Cardiac fibroblast (primary cell): ENCODE measurements at regions not wholly inside any gene's neighbourhood (a gene's known extent, or its start where the extent isn't known, plus 50 kb on each side); places are given as distances from the start of the nearest gene placed in this dataset.

ENCODE experiments used
- DNase-seq, 2 donors: peaks; one replicate each; pipeline versions ENCODE4 v3.0.0 to v3.0.0-alpha.2; 2010; ENCODE audit warnings: low read depth in 2 of 2
- H3K4me3 ChIP-seq, 2 donors: replicated peaks in 1 of 2; 1 replicate in 1 of 2; 2 replicates in 1 of 2; pipeline ENCODE4 v1.5.1; 2011; ENCODE audit warnings: low read depth in 2 of 2, low read length in 2 of 2, mild to moderate bottlenecking in 2 of 2, moderate library complexity in 1 of 2
- CTCF ChIP-seq: IDR thresholded peaks from one replicate; pipeline ENCODE4 v1.5.1; 2011; ENCODE audit warnings: low read depth, mild to moderate bottlenecking, low read length, inconsistent platforms

GRCh38 chr15:62624547-62625378 is 417.8 kb upstream of the TPM1 start:
- H3K4me3 ChIP-seq, result no peak overlapping the region
- DNase-seq, result peak; percentile 37 to 75

GRCh38 chr15:62625429-62626033 is 417.0 kb upstream of the TPM1 start:
- DNase-seq, result peak in 1 of 2 donors; percentile 35
- no peak overlapping the region for H3K4me3 ChIP-seq
- no peak for TF ChIP-seq CTCF

More at GRCh38 chr15:62624547-62625378, 417.8 kb upstream of the TPM1 start:
- TF ChIP-seq CTCF, result no peak

GRCh38 chr15:62626903-62627302 is 415.6 kb upstream of the TPM1 start:
- no peak overlapping the region for H3K4me3 ChIP-seq
- TF ChIP-seq CTCF, result no peak
- DNase-seq, result no peak

- DNase-seq, result no peak
- no peak for TF ChIP-seq CTCF
- H3K4me3 ChIP-seq, result no peak overlapping the region
Measured at GRCh38 chr15:62631076-62631724, 411.3 kb upstream of the TPM1 start.

GRCh38 chr15:62636823-62637573 is 405.5 kb upstream of the TPM1 start:
- no peak overlapping the region for H3K4me3 ChIP-seq
- TF ChIP-seq CTCF, result no peak
- no peak for DNase-seq

GRCh38 chr15:62637574-62637897 is 405.0 kb upstream of the TPM1 start:
- DNase-seq, result no peak
- H3K4me3 ChIP-seq, result no peak overlapping the region
- no peak for TF ChIP-seq CTCF
